Endodermal cell (in vitro differentiated cells): ENCODE measurements at regions not wholly inside any gene's neighbourhood (a gene's known extent, or its start where the extent isn't known, plus 50 kb on each side); places are given as distances from the start of the nearest gene placed in this dataset.

Experiments
- DNase-seq: peaks from one replicate; pipeline ENCODE4 v3.0.0-alpha.2; 2017
- H3K27ac ChIP-seq: 2 replicates; pipeline ENCODE4 v1.5.1; 2013; ENCODE audit warnings: mild to moderate bottlenecking, low read depth, low read length, moderate library complexity
- H3K27me3 ChIP-seq: 2 replicates; pipeline ENCODE4 v1.6.1; 2013; ENCODE audit warnings: mild to moderate bottlenecking, low read length, moderate library complexity; ENCODE audit not compliant: insufficient read depth, control insufficient read depth, poor library complexity, severe bottlenecking
- H3K36me3 ChIP-seq: 2 replicates; pipeline ENCODE4 v1.7.0; 2013; ENCODE audit warnings: mild to moderate bottlenecking, low read length, moderate library complexity; ENCODE audit not compliant: control insufficient read depth, insufficient read depth
- H3K4me1 ChIP-seq: one replicate; pipeline ENCODE4 v1.7.0; 2013; ENCODE audit warnings: low read length; ENCODE audit not compliant: control insufficient read depth, insufficient read depth
- H3K4me3 ChIP-seq: 2 replicates; pipeline ENCODE4 v1.5.1; 2013; ENCODE audit warnings: mild to moderate bottlenecking, low read length, moderate library complexity
- H3K9ac ChIP-seq: 2 replicates; pipeline ENCODE4 v1.6.1; 2013; ENCODE audit warnings: mild to moderate bottlenecking, low read length, moderate library complexity; ENCODE audit not compliant: poor library complexity, severe bottlenecking; ENCODE audit errors: extremely low read depth
- H3K9me3 ChIP-seq: 2 replicates; pipeline ENCODE4 v1.6.1; 2013; ENCODE audit warnings: mild to moderate bottlenecking, low read length, moderate library complexity; ENCODE audit not compliant: control insufficient read depth
- H3K27ac Mint-ChIP-seq: 2 replicates; pipeline ENCODE4 v1.8.0; 2020; ENCODE audit warnings: mixed read lengths
- H3K27me3 Mint-ChIP-seq: 2 replicates; pipeline ENCODE4 v1.8.0; 2021; ENCODE audit warnings: mild to moderate bottlenecking, mixed read lengths; ENCODE audit not compliant: insufficient read depth
- H3K36me3 Mint-ChIP-seq: 2 replicates; pipeline ENCODE4 v1.8.0; 2020; ENCODE audit warnings: low read depth, mixed read lengths
- H3K4me1 Mint-ChIP-seq: 2 replicates; pipeline ENCODE4 v1.8.0; 2020; ENCODE audit warnings: mixed read lengths
- H3K4me3 Mint-ChIP-seq: 2 replicates; pipeline ENCODE4 v1.8.0; 2020; ENCODE audit warnings: mild to moderate bottlenecking, moderate library complexity, mixed read lengths
- H3K9me3 Mint-ChIP-seq: 2 replicates; pipeline ENCODE4 v1.8.0; 2020; ENCODE audit warnings: mild to moderate bottlenecking, mixed read lengths
- WGBS, 2 experiments: methylation state at CpG; one replicate each; pipeline versions ENCODE4 v1.1.5 to v1.1.7; 2013; ENCODE audit warnings: missing lambda C conversion rate in 2 of 2, mixed read lengths in 1 of 2; ENCODE audit not compliant: insufficient coverage in 1 of 2, insufficient read length in 1 of 2; 5-methylcytosine and 5-hydroxymethylcytosine counted together
- TF ChIP-seq, protein P1 (sequence below): fragments of 200-600 bp; sonication (generic); conservative IDR thresholded peaks from 2 replicates; pipeline ENCODE4 v1.5.0; 2021; ENCODE audit warnings: antibody characterized with exemption, mild to moderate bottlenecking

DNA sequence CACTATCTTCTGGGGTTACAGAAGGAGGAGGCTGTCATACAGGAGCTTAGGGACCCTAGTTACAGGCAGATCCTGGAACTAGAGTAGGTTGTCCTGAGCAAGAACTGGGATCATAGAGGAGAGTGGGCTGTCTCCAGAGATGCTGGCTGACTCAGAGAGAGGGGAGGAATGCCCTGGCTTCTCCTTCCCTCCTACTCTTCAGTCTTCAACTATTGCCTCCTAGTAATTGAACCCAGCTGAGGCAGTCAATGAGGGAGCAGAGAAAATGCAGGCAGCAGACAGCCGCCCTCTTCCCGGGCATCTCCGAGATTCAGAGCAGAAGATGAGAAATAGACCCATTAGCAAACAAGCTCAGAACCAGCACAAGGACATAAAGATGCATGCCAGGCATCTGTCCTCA lies 118.3 kb upstream of the PDE5A start:
- H3K27ac ChIP-seq = no peak overlapping the region

GRCh38 chr4:119745351-119745750 lies 116.7 kb upstream of the PDE5A start:
- Mint-ChIP-seq H3K4me1 (no peaks in the 10 kb centered on the region), H3K36me3 (no peaks in the 10 kb centered on the region), H3K9me3 (no peaks in the 10 kb centered on the region), H3K27ac (no peak overlapping the region), H3K4me3 (no peak overlapping the region), H3K27me3 (no peaks in the 10 kb centered on the region)
- WGBS, 2 experiments = 96 to 100% methylated on average over 1 of the region's 1 CpG
- H3K4me3 ChIP-seq = no peak overlapping the region
- no peak for DNase-seq
- H3K4me1 ChIP-seq = no peaks in the 10 kb centered on the region
- peaks cover 4% of the 10 kb centered on the region for H3K27me3 ChIP-seq
- TF ChIP-seq, protein P1, sequence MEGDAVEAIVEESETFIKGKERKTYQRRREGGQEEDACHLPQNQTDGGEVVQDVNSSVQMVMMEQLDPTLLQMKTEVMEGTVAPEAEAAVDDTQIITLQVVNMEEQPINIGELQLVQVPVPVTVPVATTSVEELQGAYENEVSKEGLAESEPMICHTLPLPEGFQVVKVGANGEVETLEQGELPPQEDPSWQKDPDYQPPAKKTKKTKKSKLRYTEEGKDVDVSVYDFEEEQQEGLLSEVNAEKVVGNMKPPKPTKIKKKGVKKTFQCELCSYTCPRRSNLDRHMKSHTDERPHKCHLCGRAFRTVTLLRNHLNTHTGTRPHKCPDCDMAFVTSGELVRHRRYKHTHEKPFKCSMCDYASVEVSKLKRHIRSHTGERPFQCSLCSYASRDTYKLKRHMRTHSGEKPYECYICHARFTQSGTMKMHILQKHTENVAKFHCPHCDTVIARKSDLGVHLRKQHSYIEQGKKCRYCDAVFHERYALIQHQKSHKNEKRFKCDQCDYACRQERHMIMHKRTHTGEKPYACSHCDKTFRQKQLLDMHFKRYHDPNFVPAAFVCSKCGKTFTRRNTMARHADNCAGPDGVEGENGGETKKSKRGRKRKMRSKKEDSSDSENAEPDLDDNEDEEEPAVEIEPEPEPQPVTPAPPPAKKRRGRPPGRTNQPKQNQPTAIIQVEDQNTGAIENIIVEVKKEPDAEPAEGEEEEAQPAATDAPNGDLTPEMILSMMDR = no peak
- no peaks in the 10 kb centered on the region for H3K9me3 ChIP-seq
- no peaks in the 10 kb centered on the region for H3K36me3 ChIP-seq
- no peak overlapping the region for H3K9ac ChIP-seq
- H3K27ac ChIP-seq = no peak overlapping the region

More for the DNA sequence above, 118.3 kb upstream of the PDE5A start:
- H3K9me3 Mint-ChIP-seq = no peaks in the 10 kb centered on the region
- DNase-seq = no peak
- no peaks in the 10 kb centered on the region for H3K36me3 Mint-ChIP-seq
- no peak overlapping the region for H3K4me3 ChIP-seq
- H3K27me3 ChIP-seq = peaks cover 4% of the 10 kb centered on the region
- no peaks in the 10 kb centered on the region for H3K36me3 ChIP-seq
- 95 to 97% methylated on average over 3 of the region's 3 CpGs for WGBS, 2 experiments
- H3K9me3 ChIP-seq = no peaks in the 10 kb centered on the region
- peaks cover 1% of the 10 kb centered on the region for H3K4me1 Mint-ChIP-seq
- TF ChIP-seq, protein P1 = no peak
- H3K9ac ChIP-seq = no peak overlapping the region
- H3K4me1 ChIP-seq = no peaks in the 10 kb centered on the region
- no peak overlapping the region for H3K27ac Mint-ChIP-seq
- no peaks in the 10 kb centered on the region for H3K27me3 Mint-ChIP-seq
- no peak overlapping the region for H3K4me3 Mint-ChIP-seq

GRCh38 chr4:119744580-119744979 lies 116.0 kb upstream of the PDE5A start:
- Histone ChIP-seq H3K4me1 (peaks cover 4% of the 10 kb centered on the region), H3K9ac (no peak overlapping the region), H3K4me3 (no peak overlapping the region), H3K36me3 (no peaks in the 10 kb centered on the region), H3K27ac (no peak overlapping the region), H3K27me3 (peaks cover 4% of the 10 kb centered on the region), H3K9me3 (no peaks in the 10 kb centered on the region)
- DNase-seq = no peak
- Mint-ChIP-seq H3K4me3 (no peak overlapping the region), H3K36me3 (no peaks in the 10 kb centered on the region), H3K27ac (no peak overlapping the region), H3K27me3 (no peaks in the 10 kb centered on the region), H3K9me3 (no peaks in the 10 kb centered on the region), H3K4me1 (no peaks in the 10 kb centered on the region)
- WGBS, 2 experiments = 79 to 90% methylated on average over 2 to 3 of the region's 3 CpGs
- TF ChIP-seq, protein P1 = no peak
